Uterus (tissue), 2 donors: ENCODE measurements at regions not wholly inside any gene's neighbourhood (a gene's known extent, or its start where the extent isn't known, plus 50 kb on each side); places are given as distances from the start of the nearest gene placed in this dataset.

Source experiments
- POLR2A ChIP-seq, 2 donors: fragments of 450-650 bp; IDR thresholded peaks; one replicate each; pipeline ENCODE4 v1.6.1; 2016; ENCODE audit warnings: antibody characterized with exemption in 2 of 2, mild to moderate bottlenecking in 1 of 2, moderate library complexity in 1 of 2
- TF ChIP-seq, protein P1 (sequence below), 4 experiments: fragments of 200-600 bp in 2 of 4; fragments of 450-650 bp in 2 of 4; sonication (generic) in 2 of 4; IDR thresholded peaks; one replicate each; pipeline ENCODE4 v1.5.1; 2016 to 2019; ENCODE audit warnings: antibody characterized with exemption in 4 of 4, mild to moderate bottlenecking in 2 of 4, moderate library complexity in 1 of 4

DNA sequence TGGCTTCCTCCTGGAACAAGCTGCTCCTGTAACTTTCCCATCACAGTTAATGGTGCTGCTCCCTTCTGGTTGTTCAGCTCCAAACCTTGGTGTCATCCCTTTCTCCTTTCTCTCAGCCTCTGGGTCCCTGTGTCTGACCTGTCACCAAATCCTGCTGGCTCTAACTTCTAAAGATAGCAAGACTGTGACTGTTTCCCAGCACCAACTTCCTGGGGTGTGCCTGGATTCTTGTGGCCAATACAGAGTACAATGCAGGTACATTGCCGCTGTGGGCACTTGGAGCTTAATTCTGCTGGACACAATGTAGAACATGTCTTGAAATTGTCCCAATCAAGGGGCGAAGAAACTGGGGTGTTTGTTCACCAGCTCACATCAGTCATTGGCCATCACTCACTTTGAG, 156.7 kb upstream of the CSF3R start:
- TF ChIP-seq, protein P1, sequence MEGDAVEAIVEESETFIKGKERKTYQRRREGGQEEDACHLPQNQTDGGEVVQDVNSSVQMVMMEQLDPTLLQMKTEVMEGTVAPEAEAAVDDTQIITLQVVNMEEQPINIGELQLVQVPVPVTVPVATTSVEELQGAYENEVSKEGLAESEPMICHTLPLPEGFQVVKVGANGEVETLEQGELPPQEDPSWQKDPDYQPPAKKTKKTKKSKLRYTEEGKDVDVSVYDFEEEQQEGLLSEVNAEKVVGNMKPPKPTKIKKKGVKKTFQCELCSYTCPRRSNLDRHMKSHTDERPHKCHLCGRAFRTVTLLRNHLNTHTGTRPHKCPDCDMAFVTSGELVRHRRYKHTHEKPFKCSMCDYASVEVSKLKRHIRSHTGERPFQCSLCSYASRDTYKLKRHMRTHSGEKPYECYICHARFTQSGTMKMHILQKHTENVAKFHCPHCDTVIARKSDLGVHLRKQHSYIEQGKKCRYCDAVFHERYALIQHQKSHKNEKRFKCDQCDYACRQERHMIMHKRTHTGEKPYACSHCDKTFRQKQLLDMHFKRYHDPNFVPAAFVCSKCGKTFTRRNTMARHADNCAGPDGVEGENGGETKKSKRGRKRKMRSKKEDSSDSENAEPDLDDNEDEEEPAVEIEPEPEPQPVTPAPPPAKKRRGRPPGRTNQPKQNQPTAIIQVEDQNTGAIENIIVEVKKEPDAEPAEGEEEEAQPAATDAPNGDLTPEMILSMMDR (IDR thresholded peaks at IDR 0.05): no peak
- TF ChIP-seq POLR2A (IDR thresholded peaks at IDR 0.05): no peak
